ENCODE measurements at regions not wholly inside any gene's neighbourhood (a gene's known extent, or its start where the extent isn't known, plus 50 kb on each side); places are given as distances from the start of the nearest gene placed in this dataset.

GRCh38 chr14:40464531-40464930 lies 1032.3 kb upstream of the FBXO33 start:
- H3K4me2 ChIP-seq (ENCODE audit: low read length), result no peak overlapping the region
- H3K9ac ChIP-seq (ENCODE audit: low read length), result no peak overlapping the region
- no peaks in the 10 kb centered on the region for H3K4me1 ChIP-seq (ENCODE audit: control insufficient read depth in 1 of 2, insufficient read depth in 2 of 2, low read length in 2 of 2)
- intact Hi-C loops (cut with micrococcal nuclease), result no loop called here
- ChIA-PET RAD21 (ENCODE audit: low non-redundant PET in 1 of 2, low total read pairs in 2 of 2, uncharacterized antibody in 2 of 2, unreplicated experiment in 2 of 2) (no interaction called here), POLR2A (no interaction called here), CTCF (no interaction called here)
- H3K4me3 ChIP-seq (replicated peaks in 1 of 2; ENCODE audit: low read depth in 1 of 2, low read length in 2 of 2), result no peak overlapping the region
- H3K9me2 ChIP-seq (ENCODE audit: insufficient read depth), result no peaks in the 10 kb centered on the region
- TF ChIP-seq ZNF274 (IDR thresholded peaks at IDR 0.05; ENCODE audit: low read depth, low read length), result no peak
- no peaks in the 10 kb centered on the region for H3K27me3 ChIP-seq (ENCODE audit: insufficient read depth, low read length)
- no peak for ATAC-seq
- H3K27ac ChIP-seq (ENCODE audit: low read depth, low read length), result no peak overlapping the region
- H3K9me3 ChIP-seq (ENCODE audit: control insufficient read depth in 1 of 2, insufficient read depth in 1 of 2, low read depth in 1 of 2, low read length in 2 of 2), result peaks cover 0 to 4% of the 10 kb centered on the region in 2 experiments; a peak in 1 of 4 replicates
- no peaks in the 10 kb centered on the region for H3K79me2 ChIP-seq (ENCODE audit: insufficient read depth, low read length)
- DNase-seq (ENCODE audit: low read depth, low spot score), result no peak
- no peaks in the 10 kb centered on the region for H4K20me1 ChIP-seq (ENCODE audit: insufficient read depth)
- no TSS peak for BruUV-seq (replicated peaks)
- no peaks in the 10 kb centered on the region for H3K36me3 ChIP-seq (ENCODE audit: control insufficient read depth in 1 of 2, insufficient read depth in 2 of 2, low read length in 2 of 2)
- no peak overlapping the region for H2AFZ ChIP-seq (ENCODE audit: low read depth, low read length, poor library complexity, severe bottlenecking)

GRCh38 chr14:40463886-40464285 lies 1031.7 kb upstream of the FBXO33 start:
- no peak overlapping the region for H3K9ac ChIP-seq (ENCODE audit: low read length)
- no peak overlapping the region for H2AFZ ChIP-seq (ENCODE audit: low read depth, low read length, poor library complexity, severe bottlenecking)
- peaks cover 0 to 4% of the 10 kb centered on the region in 2 experiments; a peak in 1 of 4 replicates for H3K9me3 ChIP-seq (ENCODE audit: control insufficient read depth in 1 of 2, insufficient read depth in 1 of 2, low read depth in 1 of 2, low read length in 2 of 2)
- H3K79me2 ChIP-seq (ENCODE audit: insufficient read depth, low read length), result no peaks in the 10 kb centered on the region
- no peak overlapping the region for H3K4me2 ChIP-seq (ENCODE audit: low read length)
- ATAC-seq (no peak), DNase-seq (ENCODE audit: low read depth, low spot score) (no peak)
- no TSS peak for BruUV-seq (replicated peaks)
- ChIA-PET CTCF (no interaction called here), RAD21 (ENCODE audit: low non-redundant PET in 1 of 2, low total read pairs in 2 of 2, uncharacterized antibody in 2 of 2, unreplicated experiment in 2 of 2) (no interaction called here), POLR2A (no interaction called here)
- no peaks in the 10 kb centered on the region for H3K27me3 ChIP-seq (ENCODE audit: insufficient read depth, low read length)
- no peaks in the 10 kb centered on the region for H3K4me1 ChIP-seq (ENCODE audit: control insufficient read depth in 1 of 2, insufficient read depth in 2 of 2, low read length in 2 of 2)
- no peaks in the 10 kb centered on the region for H3K36me3 ChIP-seq (ENCODE audit: control insufficient read depth in 1 of 2, insufficient read depth in 2 of 2, low read length in 2 of 2)
- TF ChIP-seq RAD21 (IDR thresholded peaks at IDR 0.05; ENCODE audit: low read depth) (no peak), SRF (IDR thresholded peaks at IDR 0.05; ENCODE audit: low read depth) (no peak), POLR2A (IDR thresholded peaks at IDR 0.05; ENCODE audit: borderline replicate concordance, extremely low read depth, insufficient read depth, insufficient read length) (no peak), POLR2AphosphoS5 (IDR thresholded peaks at IDR 0.05; ENCODE audit: low read depth, low read length) (no peak), SP1 (IDR thresholded peaks at IDR 0.05; ENCODE audit: low read depth) (no peak), SIN3A (IDR thresholded peaks at IDR 0.05; ENCODE audit: low read depth) (no peak), JUND (IDR thresholded peaks at IDR 0.05) (no peak)
- H3K27ac ChIP-seq (ENCODE audit: low read depth, low read length), result no peak overlapping the region
- H4K20me1 ChIP-seq (ENCODE audit: insufficient read depth), result no peaks in the 10 kb centered on the region
- no peak overlapping the region for H3K4me3 ChIP-seq (replicated peaks in 1 of 2; ENCODE audit: low read depth in 1 of 2, low read length in 2 of 2)
- no peaks in the 10 kb centered on the region for H3K9me2 ChIP-seq (ENCODE audit: insufficient read depth)
- intact Hi-C loops (cut with micrococcal nuclease), result no loop called here
